CD4-positive, alpha-beta T cell (primary cell): ENCODE measurements at regions not wholly inside any gene's neighbourhood (a gene's known extent, or its start where the extent isn't known, plus 50 kb on each side); places are given as distances from the start of the nearest gene placed in this dataset.

Experiments
- ATAC-seq: fragments of 200-7000 bp; cut with Tn5 transposase; one replicate; pipeline ENCODE4 v1.10.0; 2022; ENCODE audit warnings: mild to moderate bottlenecking; ENCODE audit not compliant: poor library complexity
- CTCF ChIA-PET: fragments of 350-600 bp; sonication (Branson Sonifier 250); formaldehyde crosslinking; loops from one replicate; lab custom pipeline; 2021; ENCODE audit warnings: antibody characterized with exemption, inconsistent platforms; lab: Charles Lee
- POLR2A ChIA-PET: fragments of 350-600 bp; sonication (Branson Sonifier 250); formaldehyde crosslinking; loops from one replicate; lab custom pipeline; 2021; ENCODE audit warnings: antibody characterized with exemption, inconsistent platforms; lab: Charles Lee
- DNase-seq, 14 experiments: peaks; one replicate each; pipeline ENCODE4 v3.0.0-alpha.2; 2013 to 2020; ENCODE audit warnings: mixed read lengths in 2 of 14
- H3K27ac ChIP-seq, 2 donors: one replicate each; pipeline versions ENCODE4 v1.5.1 to v1.7.0; 2013; ENCODE audit warnings: low read length in 2 of 2, low read depth in 1 of 2, mild to moderate bottlenecking in 1 of 2
- H3K27me3 ChIP-seq, 2 experiments: 1 replicate in 1 of 2; 2 replicates in 1 of 2; pipeline versions ENCODE4 v1.6.1 to v1.7.0; 2013; ENCODE audit warnings: low read length in 2 of 2, control low read depth in 1 of 2, mild to moderate bottlenecking in 1 of 2, moderate library complexity in 1 of 2; ENCODE audit not compliant: insufficient read depth in 2 of 2, control insufficient read depth in 1 of 2
- H3K36me3 ChIP-seq: one replicate; pipeline ENCODE4 v1.6.1; 2013; ENCODE audit warnings: low read length, control low read depth; ENCODE audit not compliant: insufficient read depth
- H3K4me1 ChIP-seq: one replicate; pipeline ENCODE4 v1.6.1; 2013; ENCODE audit warnings: low read length, control low read depth; ENCODE audit not compliant: insufficient read depth
- H3K4me3 ChIP-seq: one replicate; pipeline ENCODE4 v1.5.1; 2013; ENCODE audit warnings: mild to moderate bottlenecking, low read length, moderate library complexity
- H3K9me3 ChIP-seq, 2 experiments: 1 replicate in 1 of 2; 2 replicates in 1 of 2; pipeline versions ENCODE4 v1.6.1 to v1.7.0; 2013; ENCODE audit warnings: low read length in 2 of 2, mild to moderate bottlenecking in 2 of 2, control low read depth in 1 of 2, moderate library complexity in 1 of 2; ENCODE audit not compliant: control insufficient read depth in 1 of 2, insufficient read depth in 1 of 2
- H3K27ac Mint-ChIP-seq: one replicate; pipeline ENCODE4 v1.8.0; 2020; ENCODE audit warnings: mixed read lengths
- H3K27me3 Mint-ChIP-seq: one replicate; pipeline ENCODE4 v1.8.0; 2021; ENCODE audit warnings: mixed read lengths
- H3K36me3 Mint-ChIP-seq: one replicate; pipeline ENCODE4 v1.8.0; 2021; ENCODE audit warnings: low read depth, mixed read lengths
- H3K4me1 Mint-ChIP-seq: one replicate; pipeline ENCODE4 v1.8.0; 2021; ENCODE audit warnings: low read depth, mixed read lengths
- H3K4me3 Mint-ChIP-seq: one replicate; pipeline ENCODE4 v1.8.0; 2020; ENCODE audit warnings: mild to moderate bottlenecking, mixed read lengths
- H3K9me3 Mint-ChIP-seq: one replicate; pipeline ENCODE4 v1.8.0; 2020; ENCODE audit warnings: mixed read lengths
- CTCF ChIP-seq: fragments of 200-600 bp; IDR thresholded peaks from one replicate; pipeline ENCODE4 v1.8.0; 2022; ENCODE audit warnings: antibody characterized with exemption, mild to moderate bottlenecking
- intact Hi-C, 2 experiments: fragments of 100-400 bp; cut with DNase I in 1 of 2; cut with micrococcal nuclease in 1 of 2; formaldehyde crosslinking; loops; one replicate each; pipeline versions ENCODE4 v1.15.1 to v1.9.0; 2023 to 2025; cut with DNase I, micrococcal nuclease

GRCh38 chr18:40215979-40216378 lies 1739.1 kb upstream of the PIK3C3 start:
- no peak for ATAC-seq
- CTCF ChIA-PET: no interaction called here
- no peaks in the 10 kb centered on the region for H3K9me3 Mint-ChIP-seq
- POLR2A ChIA-PET: no interaction called here
- H3K36me3 ChIP-seq: no peaks in the 10 kb centered on the region
- H3K4me1 ChIP-seq: no peaks in the 10 kb centered on the region
- no peaks in the 10 kb centered on the region for H3K27me3 Mint-ChIP-seq
- no peak overlapping the region for H3K4me3 Mint-ChIP-seq
- H3K27ac ChIP-seq: no peak overlapping the region
- H3K4me1 Mint-ChIP-seq: no peaks in the 10 kb centered on the region
- no peak for DNase-seq
- peaks cover 0 to 5% of the 10 kb centered on the region in 2 experiments for H3K9me3 ChIP-seq
- H3K27me3 ChIP-seq: no peaks in the 10 kb centered on the region
- H3K36me3 Mint-ChIP-seq: no peaks in the 10 kb centered on the region
- no peak overlapping the region for H3K27ac Mint-ChIP-seq
- TF ChIP-seq CTCF: no peak
- H3K4me3 ChIP-seq: no peak overlapping the region
- intact Hi-C loops: no loop called here

- no peaks in the 10 kb centered on the region for H3K4me1 Mint-ChIP-seq
- Histone ChIP-seq H3K27me3 (no peaks in the 10 kb centered on the region), H3K4me1 (no peaks in the 10 kb centered on the region), H3K27ac (no peak overlapping the region), H3K36me3 (no peaks in the 10 kb centered on the region), H3K9me3 (peaks cover 0 to 5% of the 10 kb centered on the region in 2 experiments), H3K4me3 (no peak overlapping the region)
- H3K27me3 Mint-ChIP-seq: no peaks in the 10 kb centered on the region
- TF ChIP-seq CTCF: no peak
- intact Hi-C loops: no loop called here
- peaks cover 3% of the 10 kb centered on the region for H3K9me3 Mint-ChIP-seq
- ATAC-seq: no peak
- CTCF ChIA-PET: no interaction called here
- POLR2A ChIA-PET: no interaction called here
- no peak overlapping the region for H3K27ac Mint-ChIP-seq
- no peak for DNase-seq
- no peak overlapping the region for H3K4me3 Mint-ChIP-seq
- H3K36me3 Mint-ChIP-seq: no peaks in the 10 kb centered on the region
Measured at GRCh38 chr18:40210696-40211095, 1744.3 kb upstream of the PIK3C3 start.

GRCh38 chr18:40208958-40209357 lies 1746.1 kb upstream of the PIK3C3 start:
- ChIA-PET CTCF (no interaction called here), POLR2A (no interaction called here)
- Mint-ChIP-seq H3K4me3 (no peak overlapping the region), H3K27ac (no peak overlapping the region), H3K27me3 (no peaks in the 10 kb centered on the region), H3K36me3 (no peaks in the 10 kb centered on the region), H3K4me1 (no peaks in the 10 kb centered on the region), H3K9me3 (peaks cover 7% of the 10 kb centered on the region)
- H3K27ac ChIP-seq: no peak overlapping the region
- no peaks in the 10 kb centered on the region for H3K36me3 ChIP-seq
- TF ChIP-seq CTCF: no peak
- no peak overlapping the region for H3K4me3 ChIP-seq
- peaks cover 0 to 5% of the 10 kb centered on the region in 2 experiments for H3K9me3 ChIP-seq
- intact Hi-C loops: no loop called here
- no peaks in the 10 kb centered on the region for H3K4me1 ChIP-seq
- DNase-seq: no peak
- ATAC-seq: no peak
- no peaks in the 10 kb centered on the region for H3K27me3 ChIP-seq
